ENCODE measurements at regions not wholly inside any gene's neighbourhood (a gene's known extent, or its start where the extent isn't known, plus 50 kb on each side); places are given as distances from the start of the nearest gene placed in this dataset.

DNA sequence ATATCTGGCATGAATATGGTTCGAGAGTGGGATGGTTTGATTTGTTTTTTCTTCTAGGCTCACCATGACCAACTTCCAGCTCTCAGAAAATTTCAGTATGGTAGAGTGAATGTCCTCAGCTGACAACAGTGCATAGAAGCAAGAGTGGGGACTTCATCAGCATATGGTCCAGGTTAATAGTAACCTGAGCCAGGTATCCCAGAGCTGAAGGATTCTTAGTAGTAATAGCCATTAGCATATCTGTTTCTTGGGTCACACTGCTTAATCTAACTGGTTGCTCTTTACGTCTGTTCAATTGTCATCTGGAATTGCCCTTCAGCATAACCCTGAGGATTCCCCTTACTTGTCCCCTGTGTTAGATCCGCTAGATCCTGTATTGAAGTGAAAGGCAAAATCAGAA, 151.8 kb downstream of the GMNC start:
- ATAC-seq (ENCODE audit: low FRiP score): no peak
- no peak for DNase-seq (ENCODE audit: low spot score)
- no peak for TF ChIP-seq CTCF (IDR thresholded peaks at IDR 0.05)

DNA sequence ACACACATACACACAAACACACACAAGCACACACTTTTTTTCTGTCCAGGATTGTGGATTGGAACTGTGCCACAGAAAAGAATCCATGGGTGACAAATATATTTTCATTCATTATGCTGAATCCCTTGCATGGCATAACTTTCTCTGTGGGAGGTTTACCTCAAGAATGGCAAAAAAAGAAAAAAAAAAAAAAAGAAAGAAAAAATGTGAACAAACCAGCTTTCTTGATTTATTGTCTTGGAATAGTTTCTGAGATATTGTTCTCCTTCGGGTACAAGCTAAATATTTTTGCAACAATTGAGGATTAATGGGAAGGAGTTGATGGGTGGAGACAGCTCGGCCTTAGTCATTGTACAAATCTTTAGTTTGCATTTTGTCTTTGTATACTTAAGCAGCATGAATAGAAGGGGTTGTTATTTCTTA, 153.1 kb downstream of the GMNC start:
- DNase-seq (ENCODE audit: low spot score) (no peak), ATAC-seq (ENCODE audit: low FRiP score) (no peak)
- TF ChIP-seq CTCF (IDR thresholded peaks at IDR 0.05): no peak

All from omental fat pad (tissue), 3 donors.